Pancreas (tissue), 10 donors: ENCODE measurements at regions not wholly inside any gene's neighbourhood (a gene's known extent, or its start where the extent isn't known, plus 50 kb on each side); places are given as distances from the start of the nearest gene placed in this dataset.

Experiments
- ATAC-seq, 4 donors: fragments of 200-7000 bp; cut with Tn5 transposase; one replicate each; pipeline versions ENCODE4 v1.8.0 to v1.9.1; 2020; ENCODE audit warnings: mild to moderate bottlenecking in 4 of 4, moderate library complexity in 4 of 4
- DNase-seq, 6 donors: peaks; one replicate each; pipeline ENCODE4 v3.0.0-alpha.2; 2020
- FAIRE-seq: peaks from 2 replicates; lab custom pipeline; 2012; peaks lifted over from hg19 to GRCh38; lab: Jason Lieb, UNC
- H3K27ac ChIP-seq, 4 donors: fragments of 200-600 bp; sonication (generic); 1 replicate in 3 of 4; 2 replicates in 1 of 4; pipeline versions ENCODE4 v1.5.0 to v1.8.0; 2020
- H3K27me3 ChIP-seq, 4 donors: fragments of 200-600 bp; one replicate each; pipeline ENCODE4 v1.8.0; 2021
- H3K36me3 ChIP-seq, 3 donors: fragments of 200-600 bp; sonication (generic) in 1 of 3; one replicate each; pipeline versions ENCODE4 v1.5.0 to v1.8.0; 2020 to 2021
- H3K4me1 ChIP-seq, 3 donors: fragments of 200-600 bp; one replicate each; pipeline ENCODE4 v1.8.0; 2021
- H3K4me3 ChIP-seq, 4 donors: fragments of 200-600 bp; sonication (generic) in 2 of 4; one replicate each; pipeline versions ENCODE4 v1.5.0 to v1.8.0; 2020 to 2021
- H3K9me3 ChIP-seq, 4 donors: fragments of 200-600 bp; one replicate each; pipeline ENCODE4 v1.8.0; 2021
- WGBS, 2 donors: extraction: QIAGEN DNeasy Blood & Tissue Kit; methylation state at CpG; one replicate each; pipeline ENCODE4 v1.1.7; 2013; 5-methylcytosine and 5-hydroxymethylcytosine counted together
- intact Hi-C, 3 donors: fragments of 100-400 bp; cut with DNase I; formaldehyde crosslinking; loops; one replicate each; pipeline versions ENCODE4 v1.11.1 to v1.14.2; 2022
- TF ChIP-seq, protein P1 (sequence below), 4 donors: fragments of 200-600 bp; sonication (generic) in 3 of 4; IDR thresholded peaks; one replicate each; pipeline versions ENCODE4 v1.5.0 to v1.8.0; 2021; ENCODE audit warnings: antibody characterized with exemption in 4 of 4
- donor health status: healthy with polysubstance abuse.
- donor health status: DM: no; HTN: no; CAD: no; lungs with moderate emphysema.
- donor health status: DM: no; HTN: no; CAD: no.
- donor health status: control.
- donor health status: control.
- donor health status: Bipolar disorder and iron deficiency.
- donor health status: DM: yes; HTN: yes; CAD: no.
- donor health status: DM: no; HTN: no; CAD: no.
- donor health status: DM: no; HTN: no; CAD: no.
- donor health status: DM: yes; HTN: yes; CAD: no.

DNA sequence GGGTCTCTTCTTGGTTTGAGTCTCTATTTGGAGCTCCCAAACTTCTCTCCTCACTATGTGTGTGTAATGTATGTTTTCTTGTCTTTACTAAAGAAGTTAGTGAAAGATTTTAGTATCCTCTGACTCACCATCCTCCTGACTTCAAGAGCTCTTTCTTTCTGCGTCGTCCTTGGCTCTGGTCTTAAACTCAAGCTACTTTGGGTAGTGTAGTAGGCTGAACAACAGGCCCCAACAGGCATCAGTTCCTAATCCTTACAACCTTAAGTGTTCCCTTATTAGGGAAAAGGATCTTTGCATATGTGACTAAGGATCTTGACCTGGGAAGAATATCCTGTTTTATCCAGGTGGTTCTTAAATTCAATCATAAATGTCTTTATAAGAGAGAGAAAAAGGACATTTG, 810.2 kb downstream of the MAFB start:
- intact Hi-C loops: no loop called here
- Histone ChIP-seq H3K4me3 (no peak overlapping the region), H3K27ac (no peak overlapping the region), H3K4me1 (no peaks in the 10 kb centered on the region), H3K27me3 (no peaks in the 10 kb centered on the region), H3K36me3 (no peaks in the 10 kb centered on the region), H3K9me3 (no peaks in the 10 kb centered on the region)
- no peak for ATAC-seq
- DNase-seq: no peak
- TF ChIP-seq, protein P1, sequence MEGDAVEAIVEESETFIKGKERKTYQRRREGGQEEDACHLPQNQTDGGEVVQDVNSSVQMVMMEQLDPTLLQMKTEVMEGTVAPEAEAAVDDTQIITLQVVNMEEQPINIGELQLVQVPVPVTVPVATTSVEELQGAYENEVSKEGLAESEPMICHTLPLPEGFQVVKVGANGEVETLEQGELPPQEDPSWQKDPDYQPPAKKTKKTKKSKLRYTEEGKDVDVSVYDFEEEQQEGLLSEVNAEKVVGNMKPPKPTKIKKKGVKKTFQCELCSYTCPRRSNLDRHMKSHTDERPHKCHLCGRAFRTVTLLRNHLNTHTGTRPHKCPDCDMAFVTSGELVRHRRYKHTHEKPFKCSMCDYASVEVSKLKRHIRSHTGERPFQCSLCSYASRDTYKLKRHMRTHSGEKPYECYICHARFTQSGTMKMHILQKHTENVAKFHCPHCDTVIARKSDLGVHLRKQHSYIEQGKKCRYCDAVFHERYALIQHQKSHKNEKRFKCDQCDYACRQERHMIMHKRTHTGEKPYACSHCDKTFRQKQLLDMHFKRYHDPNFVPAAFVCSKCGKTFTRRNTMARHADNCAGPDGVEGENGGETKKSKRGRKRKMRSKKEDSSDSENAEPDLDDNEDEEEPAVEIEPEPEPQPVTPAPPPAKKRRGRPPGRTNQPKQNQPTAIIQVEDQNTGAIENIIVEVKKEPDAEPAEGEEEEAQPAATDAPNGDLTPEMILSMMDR (IDR thresholded peaks at IDR 0.05): no peak
- no peak for FAIRE-seq
- 38 to 58% methylated on average over 2 of the region's 2 CpGs for whole genome bisulfite sequencing, 2 donors

DNA sequence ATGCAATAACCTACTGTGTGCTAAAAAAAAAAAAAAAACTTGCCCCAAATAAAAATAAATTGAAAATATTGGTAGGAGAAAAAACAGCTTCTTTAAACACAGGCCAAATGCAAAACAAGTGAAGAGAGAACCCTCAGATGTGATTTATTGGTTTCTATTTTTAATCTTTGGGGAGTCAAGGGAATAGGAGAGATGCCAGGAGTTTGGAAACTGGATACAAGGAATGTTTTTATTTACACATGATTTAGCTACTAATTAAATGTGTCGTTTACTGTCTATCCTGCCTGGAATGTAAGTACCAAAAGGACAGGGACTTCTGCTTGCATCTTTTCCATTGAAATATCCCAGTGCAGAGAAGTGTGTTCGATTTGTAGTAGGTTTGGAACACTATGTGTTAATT, 810.7 kb downstream of the MAFB start:
- DNase-seq: no peak
- intact Hi-C loops: no loop called here
- Histone ChIP-seq H3K4me3 (no peak overlapping the region), H3K36me3 (no peaks in the 10 kb centered on the region), H3K27me3 (no peaks in the 10 kb centered on the region), H3K27ac (no peak overlapping the region), H3K4me1 (no peaks in the 10 kb centered on the region), H3K9me3 (no peaks in the 10 kb centered on the region)
- no peak for FAIRE-seq
- 26 to 27% methylated on average over 2 of the region's 2 CpGs for WGBS, 2 donors
- TF ChIP-seq, protein P1 (IDR thresholded peaks at IDR 0.05): no peak
- ATAC-seq: no peak

DNA sequence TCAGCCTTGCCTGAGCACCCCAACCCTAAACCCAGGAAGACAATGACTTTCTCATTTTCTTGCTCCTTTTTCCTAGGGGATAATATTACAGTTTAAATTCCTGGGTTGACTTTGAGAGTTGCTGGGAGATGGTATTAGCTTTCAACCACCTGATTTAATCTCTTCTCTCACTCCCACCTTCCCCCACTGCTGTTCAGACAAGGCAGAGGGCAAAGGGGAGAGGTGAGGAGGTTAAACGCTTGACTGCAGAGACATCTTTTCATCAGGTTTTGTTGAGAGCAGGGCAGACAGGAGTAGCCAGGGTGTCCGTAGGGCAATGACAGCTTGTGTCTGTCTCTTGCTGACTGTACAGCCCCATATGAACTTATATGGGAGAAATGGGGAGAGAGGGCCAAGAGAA, 811.2 kb downstream of the MAFB start:
- ATAC-seq (no peak), FAIRE-seq (no peak), DNase-seq (no peak)
- 50 to 58% methylated on average over 2 of the region's 2 CpGs for WGBS, 2 donors
- intact Hi-C loops: no loop called here
- no peaks in the 10 kb centered on the region for H3K9me3 ChIP-seq
- H3K27me3 ChIP-seq: peaks cover 0 to under 1% (median 0%) of the 10 kb centered on the region in 4 donors
- TF ChIP-seq, protein P1 (IDR thresholded peaks at IDR 0.05): no peak
- H3K4me1 ChIP-seq: no peaks in the 10 kb centered on the region
- no peaks in the 10 kb centered on the region for H3K36me3 ChIP-seq
- no peak overlapping the region for H3K27ac ChIP-seq
- no peak overlapping the region for H3K4me3 ChIP-seq

DNA sequence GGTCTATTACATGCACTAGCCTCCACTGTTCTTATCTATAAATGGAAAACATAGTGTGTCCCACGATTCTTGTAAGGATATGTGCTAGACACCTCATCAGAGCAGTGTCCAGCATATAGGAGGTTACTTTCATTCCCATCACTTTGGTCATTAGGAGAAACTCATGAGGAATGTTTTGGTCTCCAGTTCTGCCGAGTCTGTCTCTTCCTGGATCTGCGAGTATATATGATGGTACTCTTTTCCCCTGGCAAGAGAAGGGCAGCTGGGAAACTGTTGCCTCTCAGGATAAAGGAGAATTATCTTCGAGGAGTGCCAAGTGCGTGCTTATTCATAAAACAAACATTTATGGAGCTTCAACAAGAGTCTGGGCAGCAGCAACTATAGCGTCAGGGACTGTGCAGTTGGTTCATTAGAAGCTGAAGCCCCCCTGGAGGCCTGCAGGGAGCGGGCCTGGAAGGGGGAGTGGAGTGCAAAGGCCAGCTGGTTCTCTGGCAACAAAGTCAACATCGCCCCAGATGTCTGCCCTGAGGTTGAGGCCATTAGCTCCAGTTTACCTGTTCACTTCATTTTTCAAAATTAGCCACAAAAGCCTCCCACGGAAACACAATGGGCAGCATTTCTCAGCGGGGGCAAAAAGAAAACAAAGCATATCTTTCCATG, 811.9 kb downstream of the MAFB start:
- Histone ChIP-seq H3K27ac (no peak overlapping the region), H3K36me3 (no peaks in the 10 kb centered on the region), H3K4me3 (no peak overlapping the region), H3K9me3 (no peaks in the 10 kb centered on the region), H3K4me1 (no peaks in the 10 kb centered on the region), H3K27me3 (peaks cover 0 to 2% (median 0%) of the 10 kb centered on the region in 4 donors)
- TF ChIP-seq, protein P1 (IDR thresholded peaks at IDR 0.05): no peak
- 35 to 42% methylated on average over 10 of the region's 10 CpGs for WGBS, 2 donors
- DNase-seq (peak in 1 of 6 donors; percentile 18), FAIRE-seq (no peak), ATAC-seq (peak in 3 of 4 donors; percentile 21 to 78 (median 71))
- intact Hi-C loops: no loop called here

DNA sequence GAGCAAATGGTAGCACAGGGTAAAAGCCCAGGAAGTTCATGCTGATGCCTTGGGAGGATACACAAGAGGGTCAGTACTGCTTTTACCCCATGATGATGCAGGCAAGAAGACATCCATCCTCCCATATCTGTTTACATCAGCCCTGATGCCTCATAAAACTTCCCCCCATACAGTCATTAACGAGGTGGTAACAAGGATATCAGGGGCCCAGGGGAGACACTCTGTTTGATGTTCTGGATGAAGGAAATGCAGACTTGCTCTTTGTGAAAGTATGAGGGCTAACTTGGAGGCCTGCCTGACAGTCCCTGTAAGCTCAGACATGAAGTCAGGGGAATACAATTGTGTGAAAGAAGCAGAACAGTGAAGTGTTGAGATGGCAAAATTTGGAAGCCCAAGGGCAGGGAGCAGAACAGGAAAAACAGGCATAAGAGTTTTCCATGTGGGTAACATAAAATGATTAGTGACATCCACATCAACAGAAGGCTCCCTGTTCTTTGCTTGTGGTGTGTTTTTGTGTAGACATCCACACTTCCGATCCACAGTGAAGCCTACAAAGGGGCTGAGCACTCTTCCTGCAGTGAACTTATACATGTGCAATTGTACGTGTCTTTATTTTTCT, 813.4 kb downstream of the MAFB start:
- H3K27me3 ChIP-seq: peaks cover 0 to 2% (median 0%) of the 10 kb centered on the region in 4 donors
- ATAC-seq (no peak), FAIRE-seq (no peak), DNase-seq (no peak)
- no peaks in the 10 kb centered on the region for H3K36me3 ChIP-seq
- H3K4me3 ChIP-seq: no peak overlapping the region
- intact Hi-C loops: no loop called here
- TF ChIP-seq, protein P1 (IDR thresholded peaks at IDR 0.05): no peak
- H3K9me3 ChIP-seq: no peaks in the 10 kb centered on the region
- H3K4me1 ChIP-seq: no peaks in the 10 kb centered on the region
- H3K27ac ChIP-seq: no peak overlapping the region
- WGBS, 2 donors: 45 to 60% methylated on average over 3 of the region's 3 CpGs
